ENCODE measurements at regions not wholly inside any gene's neighbourhood (a gene's known extent, or its start where the extent isn't known, plus 50 kb on each side); places are given as distances from the start of the nearest gene placed in this dataset.
A peak's percentile ranks its signal among the peaks of the same experiment; 100 is the strongest.

- TF ChIP-seq POLR2A (IDR thresholded peaks at IDR 0.05) (no peak), CTCF (IDR thresholded peaks at IDR 0.05) (no peak)
- DNase-seq, result no peak
- Histone ChIP-seq H3K9me3 (no peaks in the 10 kb centered on the region), H3K27ac (no peak overlapping the region), H3K4me3 (no peak overlapping the region), H3K4me1 (peaks cover 0 to 26% (median 10%) of the 10 kb centered on the region in 3 donors), H3K27me3 (no peaks in the 10 kb centered on the region), H3K36me3 (no peaks in the 10 kb centered on the region)
- intact Hi-C loops (cut with DNase I), result no loop called here
- WGBS, 2 donors, result 74 to 79% methylated on average over 4 of the region's 4 CpGs
These were observed 103.4 kb downstream of the IL20RB start for GRCh38 chr3:137061186-137061585.

- no peak overlapping the region for H3K27ac ChIP-seq
- no peak overlapping the region for H3K4me3 ChIP-seq
- DNase-seq, result no peak
- H3K4me1 ChIP-seq, result peaks cover 0 to 26% (median 11%) of the 10 kb centered on the region in 3 donors
- intact Hi-C loops (cut with DNase I), result no loop called here
- H3K9me3 ChIP-seq, result no peaks in the 10 kb centered on the region
- no peaks in the 10 kb centered on the region for H3K27me3 ChIP-seq
- H3K36me3 ChIP-seq, result no peaks in the 10 kb centered on the region
- 64 to 77% methylated on average over 2 of the region's 2 CpGs for WGBS, 2 donors
- TF ChIP-seq POLR2A (IDR thresholded peaks at IDR 0.05) (no peak), CTCF (IDR thresholded peaks at IDR 0.05) (no peak)
These were observed 104.5 kb downstream of the IL20RB start for GRCh38 chr3:137062250-137062649.

GRCh38 chr3:137065381-137065780 is 107.6 kb downstream of the IL20RB start:
- Histone ChIP-seq H3K4me1 (peaks cover 0 to 26% (median 11%) of the 10 kb centered on the region in 3 donors), H3K36me3 (no peaks in the 10 kb centered on the region), H3K9me3 (no peaks in the 10 kb centered on the region), H3K4me3 (no peak overlapping the region), H3K27me3 (no peaks in the 10 kb centered on the region), H3K27ac (peak overlapping the region in 3 of 4 donors; percentile 28 to 69 (median 57))
- 42 to 47% methylated on average over 1 of the region's 1 CpG for WGBS, 2 donors
- DNase-seq, result no peak
- no peak for TF ChIP-seq POLR2A (IDR thresholded peaks at IDR 0.05)
- TF ChIP-seq CTCF (IDR thresholded peaks at IDR 0.05), result no peak
- intact Hi-C loops (cut with DNase I), result no loop called here

GRCh38 chr3:137066092-137066491 is 108.3 kb downstream of the IL20RB start:
- H3K27ac ChIP-seq, result peak overlapping the region in 3 of 4 donors; percentile 10 to 69 (median 57)
- TF ChIP-seq CTCF (IDR thresholded peaks at IDR 0.05), result no peak
- TF ChIP-seq POLR2A (IDR thresholded peaks at IDR 0.05), result no peak
- WGBS, 2 donors, result 22 to 53% methylated on average over 2 of the region's 2 CpGs

GRCh38 chr3:137071104-137071503 is 113.3 kb downstream of the IL20RB start:
- no peaks in the 10 kb centered on the region for H3K9me3 ChIP-seq
- H3K36me3 ChIP-seq, result no peaks in the 10 kb centered on the region
- no peaks in the 10 kb centered on the region for H3K27me3 ChIP-seq
- H3K4me1 ChIP-seq, result peaks cover 7 to 61% (median 10%) of the 10 kb centered on the region in 3 donors
- TF ChIP-seq CTCF (IDR thresholded peaks at IDR 0.05) (no peak), POLR2A (IDR thresholded peaks at IDR 0.05) (no peak)
- intact Hi-C loops (cut with DNase I), result no loop called here
- WGBS, 2 donors, result 12 to 25% methylated on average over 1 of the region's 1 CpG
- no peak overlapping the region for H3K4me3 ChIP-seq
- no peak for DNase-seq
- H3K27ac ChIP-seq, result no peak overlapping the region

More at GRCh38 chr3:137066092-137066491, 108.3 kb downstream of the IL20RB start:
- Histone ChIP-seq H3K36me3 (no peaks in the 10 kb centered on the region), H3K27me3 (no peaks in the 10 kb centered on the region), H3K9me3 (no peaks in the 10 kb centered on the region), H3K4me1 (peaks cover 0 to 30% (median 13%) of the 10 kb centered on the region in 3 donors), H3K4me3 (no peak overlapping the region)
- no peak for DNase-seq
- intact Hi-C loops (cut with DNase I), result no loop called here

Data from esophagus squamous epithelium (tissue), 5 donors.